Loucy (cell line): ENCODE measurements at regions not wholly inside any gene's neighbourhood (a gene's known extent, or its start where the extent isn't known, plus 50 kb on each side); places are given as distances from the start of the nearest gene placed in this dataset.
"Not testable (repeated sequence)": the region's sequence is repeated elsewhere in the genome, so short reads cannot be mapped to it uniquely, and the experiment has no call there.

Experiments
- EZH2phosphoT487 ChIP-seq: fragments of 200-600 bp; IDR thresholded peaks from 2 replicates; pipeline ENCODE4 v1.6.1; 2018; ENCODE audit warnings: antibody characterized with exemption, mild to moderate bottlenecking, moderate library complexity, borderline replicate concordance
- TF ChIP-seq, protein P1 (sequence below): fragments of 200-600 bp; sonication (generic); conservative IDR thresholded peaks from 2 replicates; pipeline ENCODE4 v1.5.1; 2014; ENCODE audit warnings: mild to moderate bottlenecking, antibody characterized with exemption, low read length

DNA sequence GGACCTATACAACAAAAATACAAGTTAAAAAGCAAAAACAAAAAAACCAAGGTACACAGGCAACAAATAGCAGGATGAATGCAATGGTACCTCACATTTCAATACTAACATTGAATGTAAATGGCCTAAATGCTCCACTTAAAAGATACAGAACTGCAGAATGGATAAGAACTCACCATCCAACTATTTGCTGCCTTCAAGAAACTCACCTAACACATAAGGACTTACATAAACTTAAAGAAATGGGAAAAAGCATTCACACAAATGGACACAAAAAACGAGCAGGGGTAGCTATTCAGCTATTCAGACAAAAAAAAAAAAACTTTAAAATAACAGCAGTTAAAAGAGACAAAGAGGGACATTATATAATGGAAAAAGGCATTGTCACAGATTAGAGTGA lies 158.7 kb downstream of the MMUT start:
- TF ChIP-seq, protein P1, sequence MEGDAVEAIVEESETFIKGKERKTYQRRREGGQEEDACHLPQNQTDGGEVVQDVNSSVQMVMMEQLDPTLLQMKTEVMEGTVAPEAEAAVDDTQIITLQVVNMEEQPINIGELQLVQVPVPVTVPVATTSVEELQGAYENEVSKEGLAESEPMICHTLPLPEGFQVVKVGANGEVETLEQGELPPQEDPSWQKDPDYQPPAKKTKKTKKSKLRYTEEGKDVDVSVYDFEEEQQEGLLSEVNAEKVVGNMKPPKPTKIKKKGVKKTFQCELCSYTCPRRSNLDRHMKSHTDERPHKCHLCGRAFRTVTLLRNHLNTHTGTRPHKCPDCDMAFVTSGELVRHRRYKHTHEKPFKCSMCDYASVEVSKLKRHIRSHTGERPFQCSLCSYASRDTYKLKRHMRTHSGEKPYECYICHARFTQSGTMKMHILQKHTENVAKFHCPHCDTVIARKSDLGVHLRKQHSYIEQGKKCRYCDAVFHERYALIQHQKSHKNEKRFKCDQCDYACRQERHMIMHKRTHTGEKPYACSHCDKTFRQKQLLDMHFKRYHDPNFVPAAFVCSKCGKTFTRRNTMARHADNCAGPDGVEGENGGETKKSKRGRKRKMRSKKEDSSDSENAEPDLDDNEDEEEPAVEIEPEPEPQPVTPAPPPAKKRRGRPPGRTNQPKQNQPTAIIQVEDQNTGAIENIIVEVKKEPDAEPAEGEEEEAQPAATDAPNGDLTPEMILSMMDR: not testable (repeated sequence)
- not testable (repeated sequence) for TF ChIP-seq EZH2phosphoT487
